ENCODE measurements at regions not wholly inside any gene's neighbourhood (a gene's known extent, or its start where the extent isn't known, plus 50 kb on each side); places are given as distances from the start of the nearest gene placed in this dataset.
"Not testable (repeated sequence)": the region's sequence is repeated elsewhere in the genome, so short reads cannot be mapped to it uniquely, and the experiment has no call there.

GRCh38 chr1:229170274-229170673 lies 100.6 kb upstream of the RAB4A start:
- no peak for ATAC-seq
- Histone ChIP-seq H3K27ac (no peak overlapping the region), H3K9me3 (no peaks in the 10 kb centered on the region), H3K36me3 (no peaks in the 10 kb centered on the region), H3K4me3 (no peak overlapping the region), H3K27me3 (no peaks in the 10 kb centered on the region), H3K4me1 (no peaks in the 10 kb centered on the region)
- DNase-seq, result no peak
- TF ChIP-seq, protein P1, sequence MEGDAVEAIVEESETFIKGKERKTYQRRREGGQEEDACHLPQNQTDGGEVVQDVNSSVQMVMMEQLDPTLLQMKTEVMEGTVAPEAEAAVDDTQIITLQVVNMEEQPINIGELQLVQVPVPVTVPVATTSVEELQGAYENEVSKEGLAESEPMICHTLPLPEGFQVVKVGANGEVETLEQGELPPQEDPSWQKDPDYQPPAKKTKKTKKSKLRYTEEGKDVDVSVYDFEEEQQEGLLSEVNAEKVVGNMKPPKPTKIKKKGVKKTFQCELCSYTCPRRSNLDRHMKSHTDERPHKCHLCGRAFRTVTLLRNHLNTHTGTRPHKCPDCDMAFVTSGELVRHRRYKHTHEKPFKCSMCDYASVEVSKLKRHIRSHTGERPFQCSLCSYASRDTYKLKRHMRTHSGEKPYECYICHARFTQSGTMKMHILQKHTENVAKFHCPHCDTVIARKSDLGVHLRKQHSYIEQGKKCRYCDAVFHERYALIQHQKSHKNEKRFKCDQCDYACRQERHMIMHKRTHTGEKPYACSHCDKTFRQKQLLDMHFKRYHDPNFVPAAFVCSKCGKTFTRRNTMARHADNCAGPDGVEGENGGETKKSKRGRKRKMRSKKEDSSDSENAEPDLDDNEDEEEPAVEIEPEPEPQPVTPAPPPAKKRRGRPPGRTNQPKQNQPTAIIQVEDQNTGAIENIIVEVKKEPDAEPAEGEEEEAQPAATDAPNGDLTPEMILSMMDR (IDR thresholded peaks at IDR 0.05 in 4 of 5, conservative IDR thresholded peaks at IDR 0.05 in 1 of 5), result no peak
- TF ChIP-seq POLR2A (IDR thresholded peaks at IDR 0.05), result no peak
- in situ Hi-C loops (cut with MboI; ENCODE audit: low sequenced_read_pairs in 4 of 4), result no loop called here
- intact Hi-C loops (cut with DNase I; ENCODE audit: low total_unique reads), result no loop called here

GRCh38 chr1:229170778-229171505 lies 100.0 kb upstream of the RAB4A start:
- ATAC-seq (no peak), DNase-seq (no peak)
- intact Hi-C loops (cut with DNase I; ENCODE audit: low total_unique reads) (no loop called here), in situ Hi-C loops (cut with MboI; ENCODE audit: low sequenced_read_pairs in 4 of 4) (no loop called here)
- Histone ChIP-seq H3K36me3 (no peaks in the 10 kb centered on the region), H3K9me3 (no peaks in the 10 kb centered on the region), H3K4me1 (no peaks in the 10 kb centered on the region), H3K27me3 (no peaks in the 10 kb centered on the region), H3K4me3 (no peak overlapping the region), H3K27ac (no peak overlapping the region)
- TF ChIP-seq, protein P1 (IDR thresholded peaks at IDR 0.05 in 4 of 5, conservative IDR thresholded peaks at IDR 0.05 in 1 of 5), result no peak
- no peak for TF ChIP-seq POLR2A (IDR thresholded peaks at IDR 0.05)

GRCh38 chr1:229171934-229172333 lies 99.0 kb upstream of the RAB4A start:
- H3K36me3 ChIP-seq, result no peaks in the 10 kb centered on the region
- TF ChIP-seq, protein P1 (IDR thresholded peaks at IDR 0.05 in 4 of 5, conservative IDR thresholded peaks at IDR 0.05 in 1 of 5), result no peak
- no peak for TF ChIP-seq POLR2A (IDR thresholded peaks at IDR 0.05)
- intact Hi-C loops (cut with DNase I; ENCODE audit: low total_unique reads), result no loop called here

DNA sequence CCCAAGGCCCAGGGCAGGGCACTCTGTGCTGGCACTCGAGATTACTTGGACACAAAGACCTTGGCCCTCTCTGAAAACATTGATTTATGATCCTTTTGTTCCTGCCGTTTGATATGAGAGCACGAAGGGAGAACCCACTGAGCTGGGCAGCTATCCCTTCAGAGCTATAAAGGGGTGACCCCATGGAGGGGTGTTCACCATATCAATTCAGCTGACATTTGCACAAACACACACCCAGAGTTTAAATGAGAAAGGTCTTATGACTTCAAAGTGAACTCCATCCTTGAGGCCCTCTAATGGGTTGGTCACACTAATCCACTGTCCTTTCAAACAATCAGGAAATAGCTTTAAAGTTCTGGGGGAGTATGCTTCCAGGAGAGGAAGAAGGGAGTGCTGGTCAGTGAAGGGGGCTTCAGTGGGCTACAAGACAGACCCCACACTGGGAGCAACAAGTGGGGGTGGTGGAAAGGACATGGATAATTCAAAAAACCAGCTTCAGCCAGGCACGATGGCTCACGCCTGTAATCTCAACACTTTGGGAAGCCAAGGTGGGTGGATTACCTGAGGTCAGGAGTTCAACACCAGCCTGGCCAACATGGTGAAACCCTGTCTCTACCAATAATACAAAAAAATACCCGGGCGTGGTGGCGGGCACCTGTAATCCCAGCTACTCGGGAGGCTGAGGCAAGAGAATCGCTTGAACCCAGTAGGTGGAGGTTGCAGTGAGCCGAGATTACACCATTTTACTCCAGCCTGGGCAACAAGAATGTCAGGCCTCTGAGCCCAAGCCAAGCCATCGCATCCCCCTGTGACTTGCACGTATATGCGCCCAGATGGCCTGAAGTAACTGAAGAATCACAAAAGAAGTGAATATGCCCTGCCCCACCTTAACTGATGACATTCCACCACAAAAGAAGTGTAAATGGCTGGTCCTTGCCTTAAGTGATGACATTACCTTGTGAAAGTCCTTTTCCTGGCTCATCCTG lies 97.1 kb upstream of the RAB4A start:
- H3K9me3 ChIP-seq; ATAC-seq; in situ Hi-C loops (cut with MboI; ENCODE audit: low sequenced_read_pairs in 4 of 4): not testable (repeated sequence)

More at GRCh38 chr1:229171934-229172333, 99.0 kb upstream of the RAB4A start:
- no peak for ATAC-seq
- DNase-seq, result no peak
- Histone ChIP-seq H3K4me3 (no peak overlapping the region), H3K4me1 (no peaks in the 10 kb centered on the region), H3K27ac (no peak overlapping the region), H3K27me3 (no peaks in the 10 kb centered on the region), H3K9me3 (no peaks in the 10 kb centered on the region)
- in situ Hi-C loops (cut with MboI; ENCODE audit: low sequenced_read_pairs in 4 of 4), result no loop called here

GRCh38 chr1:229175297-229175696 lies 95.6 kb upstream of the RAB4A start:
- DNase-seq; in situ Hi-C loops (cut with MboI; ENCODE audit: low sequenced_read_pairs in 4 of 4); intact Hi-C loops (cut with DNase I; ENCODE audit: low total_unique reads); ATAC-seq; H3K36me3 ChIP-seq; H3K4me1 ChIP-seq; H3K27me3 ChIP-seq; H3K4me3 ChIP-seq; H3K27ac ChIP-seq; H3K9me3 ChIP-seq: not testable (repeated sequence)

More for the DNA sequence above, 97.1 kb upstream of the RAB4A start:
- intact Hi-C loops (cut with DNase I; ENCODE audit: low total_unique reads); H3K27ac ChIP-seq; H3K4me3 ChIP-seq; H3K36me3 ChIP-seq; DNase-seq; H3K27me3 ChIP-seq; H3K4me1 ChIP-seq: not testable (repeated sequence)

DNA sequence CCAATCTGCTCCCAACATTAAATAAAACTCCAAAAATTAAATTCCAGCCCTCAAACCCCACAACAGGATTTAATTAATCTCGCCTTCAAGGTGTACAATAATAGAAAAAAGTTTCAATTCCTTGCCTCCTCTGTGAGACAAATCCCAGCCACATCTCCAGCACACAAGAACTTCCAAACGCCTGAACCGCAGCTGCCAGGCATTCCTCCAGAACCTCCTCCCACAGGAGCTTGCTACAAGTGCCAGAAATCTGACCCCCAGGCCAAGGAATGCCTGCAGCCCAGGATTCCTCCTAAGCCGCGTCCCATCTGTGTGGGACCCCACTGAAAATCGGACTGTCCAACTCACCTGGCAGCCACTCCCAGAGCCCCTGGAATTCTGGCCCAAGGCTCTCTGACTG lies 94.5 kb upstream of the RAB4A start:
- in situ Hi-C loops (cut with MboI; ENCODE audit: low sequenced_read_pairs in 4 of 4); ATAC-seq: not testable (repeated sequence)

More for the DNA sequence above, 94.5 kb upstream of the RAB4A start:
- intact Hi-C loops (cut with DNase I; ENCODE audit: low total_unique reads); H3K27ac ChIP-seq; H3K9me3 ChIP-seq; H3K27me3 ChIP-seq; H3K4me1 ChIP-seq; H3K36me3 ChIP-seq; DNase-seq; H3K4me3 ChIP-seq: not testable (repeated sequence)

Measured in gastrocnemius medialis (tissue), 4 donors.